ENCODE measurements at regions not wholly inside any gene's neighbourhood (a gene's known extent, or its start where the extent isn't known, plus 50 kb on each side); places are given as distances from the start of the nearest gene placed in this dataset.

- DNase-seq (ENCODE audit: low read depth): no peak
- ChIA-PET CTCF (interaction anchor here (0.7 kb wide), 1 partner anchor 1357 kb away, joined by 3 read pairs; no protein-coding TSS in a partner anchor), POLR2A (no interaction called here)
- TF ChIP-seq, protein P1, sequence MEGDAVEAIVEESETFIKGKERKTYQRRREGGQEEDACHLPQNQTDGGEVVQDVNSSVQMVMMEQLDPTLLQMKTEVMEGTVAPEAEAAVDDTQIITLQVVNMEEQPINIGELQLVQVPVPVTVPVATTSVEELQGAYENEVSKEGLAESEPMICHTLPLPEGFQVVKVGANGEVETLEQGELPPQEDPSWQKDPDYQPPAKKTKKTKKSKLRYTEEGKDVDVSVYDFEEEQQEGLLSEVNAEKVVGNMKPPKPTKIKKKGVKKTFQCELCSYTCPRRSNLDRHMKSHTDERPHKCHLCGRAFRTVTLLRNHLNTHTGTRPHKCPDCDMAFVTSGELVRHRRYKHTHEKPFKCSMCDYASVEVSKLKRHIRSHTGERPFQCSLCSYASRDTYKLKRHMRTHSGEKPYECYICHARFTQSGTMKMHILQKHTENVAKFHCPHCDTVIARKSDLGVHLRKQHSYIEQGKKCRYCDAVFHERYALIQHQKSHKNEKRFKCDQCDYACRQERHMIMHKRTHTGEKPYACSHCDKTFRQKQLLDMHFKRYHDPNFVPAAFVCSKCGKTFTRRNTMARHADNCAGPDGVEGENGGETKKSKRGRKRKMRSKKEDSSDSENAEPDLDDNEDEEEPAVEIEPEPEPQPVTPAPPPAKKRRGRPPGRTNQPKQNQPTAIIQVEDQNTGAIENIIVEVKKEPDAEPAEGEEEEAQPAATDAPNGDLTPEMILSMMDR (IDR thresholded peaks at IDR 0.05; ENCODE audit: insufficient read depth, low read depth, low read length): no peak
- Histone ChIP-seq H3K4me3 (ENCODE audit: low read depth, low read length) (no peak overlapping the region), H3K36me3 (ENCODE audit: control insufficient read depth, insufficient read depth, low read length) (no peaks in the 10 kb centered on the region), H3K27me3 (ENCODE audit: control insufficient read depth, insufficient read depth, low read length) (no peaks in the 10 kb centered on the region)
Observed at GRCh38 chr4:16329125-16329796, 103.0 kb upstream of the TAPT1 start.

- CTCF ChIA-PET: interaction anchor here (0.7 to 1.6 kb wide), 2 partner anchors 40 to 1028 kb away, joined by 3 read pairs; no protein-coding TSS in a partner anchor
- POLR2A ChIA-PET: no interaction called here
- DNase-seq (ENCODE audit: low read depth): no peak
Observed at GRCh38 chr4:16322183-16322582, 95.9 kb upstream of the TAPT1 start.

GRCh38 chr4:16315456-16315855, 89.2 kb upstream of the TAPT1 start:
- ChIA-PET POLR2A (no interaction called here), CTCF (interaction anchor here (1.1 kb wide), 1 partner anchor 21 kb away, joined by 4 read pairs; no protein-coding TSS in a partner anchor)
- TF ChIP-seq, protein P1 (IDR thresholded peaks at IDR 0.05; ENCODE audit: insufficient read depth, low read depth, low read length): no peak
- DNase-seq (ENCODE audit: low read depth): no peak
- Histone ChIP-seq H3K4me3 (ENCODE audit: low read depth, low read length) (no peak overlapping the region), H3K27me3 (ENCODE audit: control insufficient read depth, insufficient read depth, low read length) (no peaks in the 10 kb centered on the region), H3K36me3 (ENCODE audit: control insufficient read depth, insufficient read depth, low read length) (no peaks in the 10 kb centered on the region)

More at GRCh38 chr4:16322183-16322582, 95.9 kb upstream of the TAPT1 start:
- TF ChIP-seq, protein P1 (IDR thresholded peaks at IDR 0.05; ENCODE audit: insufficient read depth, low read depth, low read length): no peak
- no peaks in the 10 kb centered on the region for H3K36me3 ChIP-seq (ENCODE audit: control insufficient read depth, insufficient read depth, low read length)
- no peaks in the 10 kb centered on the region for H3K27me3 ChIP-seq (ENCODE audit: control insufficient read depth, insufficient read depth, low read length)
- no peak overlapping the region for H3K4me3 ChIP-seq (ENCODE audit: low read depth, low read length)

- Histone ChIP-seq H3K36me3 (ENCODE audit: control insufficient read depth, insufficient read depth, low read length) (no peaks in the 10 kb centered on the region), H3K4me3 (ENCODE audit: low read depth, low read length) (no peak overlapping the region), H3K27me3 (ENCODE audit: control insufficient read depth, insufficient read depth, low read length) (no peaks in the 10 kb centered on the region; the same call in 1 of the 2 replicates)
- TF ChIP-seq, protein P1 (IDR thresholded peaks at IDR 0.05; ENCODE audit: insufficient read depth, low read depth, low read length): no peak
- POLR2A ChIA-PET: no interaction called here
- CTCF ChIA-PET: no interaction called here
- DNase-seq (ENCODE audit: low read depth): no peak
Observed at GRCh38 chr4:16310606-16311005, 84.3 kb upstream of the TAPT1 start.

- Histone ChIP-seq H3K36me3 (ENCODE audit: control insufficient read depth, insufficient read depth, low read length) (no peaks in the 10 kb centered on the region), H3K27me3 (ENCODE audit: control insufficient read depth, insufficient read depth, low read length) (peaks cover 1% of the 10 kb centered on the region), H3K4me3 (ENCODE audit: low read depth, low read length) (no peak overlapping the region)
- POLR2A ChIA-PET: no interaction called here
- DNase-seq (ENCODE audit: low read depth): no peak
- TF ChIP-seq, protein P1 (IDR thresholded peaks at IDR 0.05; ENCODE audit: insufficient read depth, low read depth, low read length): no peak
- CTCF ChIA-PET: interaction anchor here (0.7 to 2.8 kb wide), 2 partner anchors 12 to 1145 kb away, joined by 3 to 15 read pairs; no protein-coding TSS in a partner anchor
Observed at GRCh38 chr4:16302648-16303047, 76.4 kb upstream of the TAPT1 start.
